Glomerular visceral epithelial cell (primary cell): ENCODE measurements at regions not wholly inside any gene's neighbourhood (a gene's known extent, or its start where the extent isn't known, plus 50 kb on each side); places are given as distances from the start of the nearest gene placed in this dataset.
"Not testable (repeated sequence)": the region's sequence is repeated elsewhere in the genome, so short reads cannot be mapped to it uniquely, and the experiment has no call there.

ENCODE experiments used
- DNase-seq: peaks from one replicate; pipeline ENCODE4 v3.0.0-alpha.2; 2016; ENCODE audit errors: extremely low spot score

- peak; percentile 48 for DNase-seq
Measured at GRCh38 chr10:28130267-28130666, 131.4 kb upstream of the ODAD2 start.

- DNase-seq, result no peak
Measured at GRCh38 chr10:28127881-28128280, 129.0 kb upstream of the ODAD2 start.

- peak; percentile 23 for DNase-seq
Measured at GRCh38 chr10:28125701-28126100, 126.8 kb upstream of the ODAD2 start.

- peak; percentile 30 for DNase-seq
Measured at GRCh38 chr10:28120795-28121194, 121.9 kb upstream of the ODAD2 start.

- DNase-seq, result no peak
Measured at GRCh38 chr10:28120043-28120749, 121.3 kb upstream of the ODAD2 start.

DNA sequence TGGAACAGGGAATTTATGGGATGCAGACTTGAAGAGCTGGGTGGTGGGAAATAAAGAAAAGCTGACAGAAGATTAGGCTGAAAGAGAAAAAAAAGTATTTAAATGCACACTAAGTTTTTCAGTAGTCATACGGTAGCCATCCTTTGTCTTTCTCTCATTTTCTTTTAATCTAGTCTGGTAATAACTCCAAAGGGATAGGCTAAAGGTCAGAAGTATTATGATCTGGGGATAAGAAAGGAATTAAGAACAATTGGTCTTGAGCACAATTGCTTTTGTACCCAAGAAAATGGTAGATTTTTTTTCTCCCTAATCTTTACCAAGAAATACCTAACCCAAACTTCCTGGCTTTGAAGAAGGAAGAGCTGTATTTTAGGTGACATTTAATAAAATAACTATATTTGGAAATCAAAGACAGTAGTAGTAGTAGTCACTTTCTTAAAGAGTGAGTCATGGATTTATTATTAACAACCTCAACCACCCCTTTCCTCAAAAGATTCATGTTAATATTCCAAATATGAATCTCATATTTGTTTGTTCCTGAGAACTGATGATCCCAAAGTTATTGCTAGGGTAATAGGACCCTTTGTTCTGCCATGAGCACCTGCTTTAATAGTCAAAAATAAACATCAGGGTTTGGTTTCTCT lies 120.2 kb upstream of the ODAD2 start:
- DNase-seq, result no peak

GRCh38 chr10:28113202-28113601 lies 114.3 kb upstream of the ODAD2 start:
- no peak for DNase-seq

DNA sequence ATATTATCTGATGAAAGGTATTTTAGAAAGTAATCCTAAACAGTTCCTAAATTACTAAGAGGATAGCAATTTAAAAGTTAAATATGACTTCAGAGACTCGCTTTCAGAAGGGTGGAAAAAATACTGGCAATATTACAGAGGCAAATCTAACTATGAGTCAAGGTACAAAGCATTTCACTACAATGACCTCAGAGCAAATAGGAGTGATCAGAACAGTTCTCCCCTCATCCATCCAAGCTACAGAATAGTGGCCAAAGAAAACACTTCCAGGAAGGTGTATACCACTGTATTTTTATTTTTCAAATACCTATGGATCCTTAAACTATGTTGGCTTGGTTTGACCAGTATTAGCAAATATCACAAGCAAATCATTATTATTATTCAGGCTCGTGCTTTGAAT lies 112.8 kb upstream of the ODAD2 start:
- peak; percentile 39 for DNase-seq

DNA sequence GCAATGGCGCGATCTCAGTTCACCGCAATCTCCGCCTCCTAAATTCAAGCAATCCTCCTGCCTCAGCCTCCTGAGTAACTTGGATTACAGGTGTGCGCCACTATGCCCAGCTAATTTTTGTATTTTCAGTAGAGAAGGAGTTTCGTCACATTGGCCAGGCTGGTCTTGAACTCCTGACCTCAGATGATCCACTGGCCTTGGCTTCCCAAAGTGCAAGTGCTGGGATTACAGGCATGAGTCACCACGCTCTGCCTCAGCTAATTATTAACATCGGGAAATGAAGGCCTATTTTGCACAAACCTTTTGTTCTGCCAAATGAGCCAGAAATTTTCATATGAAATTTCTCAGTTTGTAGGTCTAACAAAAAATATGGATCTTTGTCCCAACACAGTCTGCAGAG lies 106.7 kb upstream of the ODAD2 start:
- DNase-seq, result peak; percentile 51

- DNase-seq, result no peak
Measured at GRCh38 chr10:28097633-28098032, 98.8 kb upstream of the ODAD2 start.

- DNase-seq, result no peak
Measured at GRCh38 chr10:28095791-28096378, 97.0 kb upstream of the ODAD2 start.

- no peak for DNase-seq
Measured at GRCh38 chr10:28094121-28094520, 95.2 kb upstream of the ODAD2 start.

GRCh38 chr10:28091913-28092312 lies 93.0 kb upstream of the ODAD2 start:
- DNase-seq, result no peak

- DNase-seq, result no peak
Measured at GRCh38 chr10:28090506-28090905, 91.6 kb upstream of the ODAD2 start.

- peak; percentile 83 for DNase-seq
Measured at GRCh38 chr10:28089467-28089866, 90.6 kb upstream of the ODAD2 start.

DNA sequence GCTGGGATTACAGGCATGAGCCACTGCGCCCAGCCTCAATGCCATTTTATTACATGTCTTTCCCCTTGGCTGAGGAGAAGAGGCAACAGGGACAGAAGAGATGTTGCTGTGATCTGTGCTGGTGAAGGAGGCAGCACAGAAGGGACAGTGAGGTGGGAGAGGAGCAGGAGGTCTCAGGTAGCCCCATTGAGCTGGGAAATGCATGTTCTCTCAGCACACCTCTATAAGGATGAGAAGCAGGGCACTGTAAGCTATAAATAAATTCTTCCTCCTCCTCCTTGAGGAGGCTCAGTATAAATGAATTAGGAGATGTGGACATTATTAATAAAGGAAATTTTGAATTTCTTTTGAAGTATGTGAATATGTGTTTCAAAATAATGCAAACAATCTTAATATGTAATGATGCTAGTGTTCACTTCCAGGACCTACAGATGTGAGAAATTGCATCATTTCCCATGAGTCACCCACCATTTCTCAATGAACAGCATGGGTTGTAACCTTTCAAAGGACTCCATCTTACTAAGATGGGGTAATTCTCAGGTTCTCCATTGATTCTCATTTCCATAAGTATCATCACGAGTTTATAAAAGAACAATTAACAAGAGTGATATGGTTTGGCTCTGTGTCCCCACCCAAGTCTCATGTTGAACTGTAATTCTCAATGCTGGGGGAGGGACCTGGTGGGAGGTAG lies 88.9 kb upstream of the ODAD2 start:
- DNase-seq, result peak; percentile 59

- not testable (repeated sequence) for DNase-seq
Measured at GRCh38 chr10:28085760-28086159, 86.9 kb upstream of the ODAD2 start.

DNA sequence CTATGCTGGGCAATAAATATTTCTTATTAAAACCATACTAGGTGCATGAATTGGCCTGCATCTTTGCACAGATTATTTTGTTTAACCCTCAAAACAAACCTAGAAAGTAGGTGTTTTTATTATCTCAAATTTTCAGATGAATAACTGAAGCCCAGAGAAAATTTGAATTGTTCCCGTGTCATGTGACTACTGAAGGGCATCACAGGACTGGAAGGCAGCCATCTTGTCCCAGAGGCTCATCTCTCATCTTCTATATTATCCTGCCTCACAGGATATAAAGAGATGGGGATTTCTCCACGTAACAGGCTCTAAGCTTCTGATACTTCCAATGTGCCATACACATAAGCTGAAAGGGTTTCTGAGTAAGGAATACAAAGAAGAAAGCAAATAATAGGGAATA lies 84.0 kb upstream of the ODAD2 start:
- DNase-seq, result no peak

DNA sequence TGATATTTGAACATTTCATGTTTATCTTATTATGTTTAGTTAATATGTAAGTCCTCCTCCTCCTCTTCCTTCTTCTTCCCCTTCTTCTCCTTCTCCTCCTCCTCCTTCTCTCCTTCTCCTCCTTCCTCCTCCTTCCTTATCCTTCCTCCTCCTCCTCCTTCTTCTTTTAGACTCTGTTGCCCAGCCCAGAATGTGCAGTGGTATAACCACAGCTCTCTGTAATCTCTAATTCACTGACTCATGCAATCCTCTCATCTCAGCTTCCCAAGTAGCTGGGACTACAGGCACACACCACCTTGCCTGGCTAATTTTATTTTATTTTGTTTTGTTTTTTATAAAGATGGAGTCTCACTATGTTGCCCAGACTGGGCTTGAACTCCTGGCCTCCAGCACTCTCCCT lies 83.4 kb upstream of the ODAD2 start:
- peak; percentile 68 for DNase-seq

GRCh38 chr10:28077889-28078288 lies 79.0 kb upstream of the ODAD2 start:
- peak; percentile 92 for DNase-seq

DNA sequence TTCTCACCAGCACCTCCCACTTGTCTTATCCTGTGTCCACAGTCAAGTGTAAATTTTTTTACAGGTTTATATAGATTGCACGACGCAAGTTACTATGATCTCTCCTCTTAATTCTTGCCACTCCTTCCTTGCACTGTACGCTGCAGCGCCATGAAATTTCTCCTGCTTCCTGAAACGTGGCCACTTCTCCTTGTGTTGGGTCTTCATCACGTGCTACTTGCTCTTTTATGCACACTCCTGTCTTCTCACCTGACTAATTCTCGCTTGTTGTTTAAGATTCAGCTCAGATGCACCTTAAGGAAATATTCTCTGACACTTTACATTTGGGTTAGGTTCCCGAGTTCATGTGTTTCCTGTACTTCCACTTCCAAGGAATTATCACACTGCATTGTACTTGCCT lies 76.5 kb upstream of the ODAD2 start:
- DNase-seq, result no peak

- peak; percentile 78 for DNase-seq
Measured at GRCh38 chr10:28072573-28072972, 73.7 kb upstream of the ODAD2 start.
